Transverse colon (tissue), 4 donors: ENCODE measurements at regions not wholly inside any gene's neighbourhood (a gene's known extent, or its start where the extent isn't known, plus 50 kb on each side); places are given as distances from the start of the nearest gene placed in this dataset.
"Not testable (repeated sequence)": the region's sequence is repeated elsewhere in the genome, so short reads cannot be mapped to it uniquely, and the experiment has no call there.

Experiments
- EP300 ChIP-seq: sonication (generic); formaldehyde crosslinking; IDR thresholded peaks from one replicate; pipeline ENCODE4 v1.6.1; 2017; ENCODE audit warnings: antibody characterized with exemption, low read depth
- POLR2A ChIP-seq: fragments of 450-650 bp; IDR thresholded peaks from one replicate; pipeline ENCODE4 v1.6.1; 2016; ENCODE audit warnings: antibody characterized with exemption, mild to moderate bottlenecking, moderate library complexity
- POLR2AphosphoS5 ChIP-seq, 3 donors: sonication (generic); formaldehyde crosslinking; IDR thresholded peaks; one replicate each; pipeline ENCODE4 v1.6.1; 2016; ENCODE audit warnings: antibody characterized with exemption in 3 of 3
- TF ChIP-seq, protein P1 (sequence below), 5 experiments: fragments of 200-600 bp in 3 of 5; fragments of 450-650 bp in 2 of 5; sonication (generic) in 3 of 5; IDR thresholded peaks; 1 replicate in 2 of 5; 2 replicates in 3 of 5; pipeline ENCODE4 v1.5.1; 2016 to 2017; ENCODE audit warnings: antibody characterized with exemption in 5 of 5, inconsistent platforms in 3 of 5, mild to moderate bottlenecking in 2 of 5, moderate library complexity in 1 of 5

DNA sequence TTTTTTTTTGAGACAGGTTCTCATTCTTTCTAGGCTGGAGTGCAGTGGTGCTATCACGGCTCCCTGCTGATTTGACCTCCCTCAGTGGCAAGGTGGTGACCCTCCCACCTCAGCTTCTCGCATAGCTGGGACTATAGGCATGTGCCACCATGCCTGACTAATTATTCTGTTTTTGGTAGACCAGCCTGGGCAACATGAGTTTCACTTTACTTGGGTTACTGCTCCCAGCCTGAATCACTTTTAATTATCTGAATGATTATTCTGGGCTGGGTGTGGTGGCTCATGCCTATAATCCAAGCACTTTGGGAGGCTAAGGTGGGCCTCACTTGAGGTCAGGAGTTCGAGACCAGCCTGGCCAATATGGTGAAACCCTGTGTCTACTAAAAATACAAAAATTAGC lies 308.2 kb downstream of the TYW1 start:
- TF ChIP-seq, protein P1, sequence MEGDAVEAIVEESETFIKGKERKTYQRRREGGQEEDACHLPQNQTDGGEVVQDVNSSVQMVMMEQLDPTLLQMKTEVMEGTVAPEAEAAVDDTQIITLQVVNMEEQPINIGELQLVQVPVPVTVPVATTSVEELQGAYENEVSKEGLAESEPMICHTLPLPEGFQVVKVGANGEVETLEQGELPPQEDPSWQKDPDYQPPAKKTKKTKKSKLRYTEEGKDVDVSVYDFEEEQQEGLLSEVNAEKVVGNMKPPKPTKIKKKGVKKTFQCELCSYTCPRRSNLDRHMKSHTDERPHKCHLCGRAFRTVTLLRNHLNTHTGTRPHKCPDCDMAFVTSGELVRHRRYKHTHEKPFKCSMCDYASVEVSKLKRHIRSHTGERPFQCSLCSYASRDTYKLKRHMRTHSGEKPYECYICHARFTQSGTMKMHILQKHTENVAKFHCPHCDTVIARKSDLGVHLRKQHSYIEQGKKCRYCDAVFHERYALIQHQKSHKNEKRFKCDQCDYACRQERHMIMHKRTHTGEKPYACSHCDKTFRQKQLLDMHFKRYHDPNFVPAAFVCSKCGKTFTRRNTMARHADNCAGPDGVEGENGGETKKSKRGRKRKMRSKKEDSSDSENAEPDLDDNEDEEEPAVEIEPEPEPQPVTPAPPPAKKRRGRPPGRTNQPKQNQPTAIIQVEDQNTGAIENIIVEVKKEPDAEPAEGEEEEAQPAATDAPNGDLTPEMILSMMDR (IDR thresholded peaks at IDR 0.05) = not testable (repeated sequence)
- TF ChIP-seq POLR2A; POLR2AphosphoS5 (IDR thresholded peaks at IDR 0.05); EP300: not testable (repeated sequence)
